Spleen (tissue), 7 donors: ENCODE measurements at regions not wholly inside any gene's neighbourhood (a gene's known extent, or its start where the extent isn't known, plus 50 kb on each side); places are given as distances from the start of the nearest gene placed in this dataset.

Experiments
- POLR2AphosphoS5 ChIP-seq, 3 donors: sonication (generic); formaldehyde crosslinking; IDR thresholded peaks; one replicate each; pipeline ENCODE4 v1.5.1; 2017; ENCODE audit warnings: antibody characterized with exemption in 3 of 3
- TF ChIP-seq, protein P1 (sequence below), 11 experiments: fragments of 200-600 bp in 7 of 11; fragments of 450-650 bp in 4 of 11; sonication (generic) in 4 of 11; IDR thresholded peaks in 8 of 11; conservative IDR thresholded peaks in 3 of 11; 1 replicate in 7 of 11; 2 replicates in 4 of 11; pipeline versions ENCODE4 v1.4.0 to v1.8.0; 2016 to 2021; ENCODE audit warnings: antibody characterized with exemption in 11 of 11, inconsistent platforms in 4 of 11, mild to moderate bottlenecking in 1 of 11
- donor health status: DM: no; HTN: no; CAD: no; lungs with moderate emphysema.
- donor health status: DM: no; HTN: no; CAD: no.
- donor health status: DM: no; HTN: no; CAD: no.

DNA sequence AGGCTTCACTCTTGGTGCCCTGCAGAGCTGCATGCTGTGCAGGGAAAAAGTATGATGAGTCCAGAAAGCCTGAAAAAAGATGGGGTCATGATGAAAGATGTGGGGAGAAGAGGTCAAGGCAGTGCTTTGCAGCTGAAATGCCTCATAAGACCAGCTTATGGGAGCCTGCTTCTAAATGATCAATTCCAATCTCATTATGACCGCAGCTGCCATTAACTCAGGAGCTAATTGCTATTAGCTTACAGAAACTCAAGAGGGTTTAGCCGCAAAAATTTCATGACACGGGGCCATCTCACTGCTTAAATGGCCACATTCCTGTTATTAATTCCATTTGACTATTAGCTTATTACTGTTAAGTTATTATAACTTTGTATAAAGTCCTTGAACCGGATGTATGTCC is 502.9 kb upstream of the ZMIZ1 start:
- TF ChIP-seq POLR2AphosphoS5 (IDR thresholded peaks at IDR 0.05): no peak
- TF ChIP-seq, protein P1, sequence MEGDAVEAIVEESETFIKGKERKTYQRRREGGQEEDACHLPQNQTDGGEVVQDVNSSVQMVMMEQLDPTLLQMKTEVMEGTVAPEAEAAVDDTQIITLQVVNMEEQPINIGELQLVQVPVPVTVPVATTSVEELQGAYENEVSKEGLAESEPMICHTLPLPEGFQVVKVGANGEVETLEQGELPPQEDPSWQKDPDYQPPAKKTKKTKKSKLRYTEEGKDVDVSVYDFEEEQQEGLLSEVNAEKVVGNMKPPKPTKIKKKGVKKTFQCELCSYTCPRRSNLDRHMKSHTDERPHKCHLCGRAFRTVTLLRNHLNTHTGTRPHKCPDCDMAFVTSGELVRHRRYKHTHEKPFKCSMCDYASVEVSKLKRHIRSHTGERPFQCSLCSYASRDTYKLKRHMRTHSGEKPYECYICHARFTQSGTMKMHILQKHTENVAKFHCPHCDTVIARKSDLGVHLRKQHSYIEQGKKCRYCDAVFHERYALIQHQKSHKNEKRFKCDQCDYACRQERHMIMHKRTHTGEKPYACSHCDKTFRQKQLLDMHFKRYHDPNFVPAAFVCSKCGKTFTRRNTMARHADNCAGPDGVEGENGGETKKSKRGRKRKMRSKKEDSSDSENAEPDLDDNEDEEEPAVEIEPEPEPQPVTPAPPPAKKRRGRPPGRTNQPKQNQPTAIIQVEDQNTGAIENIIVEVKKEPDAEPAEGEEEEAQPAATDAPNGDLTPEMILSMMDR (IDR thresholded peaks at IDR 0.05 in 8 of 11, conservative IDR thresholded peaks at IDR 0.05 in 3 of 11): no peak
